Adrenal gland (tissue), 5 donors: ENCODE measurements at regions not wholly inside any gene's neighbourhood (a gene's known extent, or its start where the extent isn't known, plus 50 kb on each side); places are given as distances from the start of the nearest gene placed in this dataset.

ENCODE experiments used
- POLR2A ChIP-seq, 2 donors: fragments of 450-650 bp; IDR thresholded peaks; one replicate each; pipeline ENCODE4 v1.6.1; 2017; ENCODE audit warnings: antibody characterized with exemption in 2 of 2, mild to moderate bottlenecking in 2 of 2, moderate library complexity in 1 of 2
- TF ChIP-seq, protein P1 (sequence below), 6 experiments: fragments of 450-650 bp in 4 of 6; fragments of 200-600 bp in 2 of 6; sonication (generic) in 1 of 6; IDR thresholded peaks; 1 replicate in 5 of 6; 2 replicates in 1 of 6; pipeline versions ENCODE4 v1.5.1 to v1.8.0; 2016 to 2021; ENCODE audit warnings: antibody characterized with exemption in 6 of 6, mild to moderate bottlenecking in 2 of 6, moderate library complexity in 1 of 6
- donor health status: DM: no; HTN: no; CAD: no.

GRCh38 chr4:185936650-185937376 is 124.8 kb upstream of the SORBS2 start:
- no peak for TF ChIP-seq POLR2A (IDR thresholded peaks at IDR 0.05)
- TF ChIP-seq, protein P1, sequence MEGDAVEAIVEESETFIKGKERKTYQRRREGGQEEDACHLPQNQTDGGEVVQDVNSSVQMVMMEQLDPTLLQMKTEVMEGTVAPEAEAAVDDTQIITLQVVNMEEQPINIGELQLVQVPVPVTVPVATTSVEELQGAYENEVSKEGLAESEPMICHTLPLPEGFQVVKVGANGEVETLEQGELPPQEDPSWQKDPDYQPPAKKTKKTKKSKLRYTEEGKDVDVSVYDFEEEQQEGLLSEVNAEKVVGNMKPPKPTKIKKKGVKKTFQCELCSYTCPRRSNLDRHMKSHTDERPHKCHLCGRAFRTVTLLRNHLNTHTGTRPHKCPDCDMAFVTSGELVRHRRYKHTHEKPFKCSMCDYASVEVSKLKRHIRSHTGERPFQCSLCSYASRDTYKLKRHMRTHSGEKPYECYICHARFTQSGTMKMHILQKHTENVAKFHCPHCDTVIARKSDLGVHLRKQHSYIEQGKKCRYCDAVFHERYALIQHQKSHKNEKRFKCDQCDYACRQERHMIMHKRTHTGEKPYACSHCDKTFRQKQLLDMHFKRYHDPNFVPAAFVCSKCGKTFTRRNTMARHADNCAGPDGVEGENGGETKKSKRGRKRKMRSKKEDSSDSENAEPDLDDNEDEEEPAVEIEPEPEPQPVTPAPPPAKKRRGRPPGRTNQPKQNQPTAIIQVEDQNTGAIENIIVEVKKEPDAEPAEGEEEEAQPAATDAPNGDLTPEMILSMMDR (IDR thresholded peaks at IDR 0.05) = no peak
